22Rv1 (cell line): ENCODE measurements at regions not wholly inside any gene's neighbourhood (a gene's known extent, or its start where the extent isn't known, plus 50 kb on each side); places are given as distances from the start of the nearest gene placed in this dataset.

Experiments
- ZFX ChIP-seq: fragments of 450-650 bp; IDR thresholded peaks from 2 replicates; pipeline ENCODE4 v1.6.1; 2017; ENCODE audit warnings: antibody characterized with exemption, borderline replicate concordance
- TF ChIP-seq, protein P1 (sequence below): fragments of 450-650 bp; IDR thresholded peaks from 2 replicates; pipeline ENCODE4 v1.5.1; 2017; ENCODE audit warnings: mild to moderate bottlenecking

GRCh38 chr12:24591079-24591626, 357.7 kb downstream of the BCAT1 start:
- TF ChIP-seq, protein P1, sequence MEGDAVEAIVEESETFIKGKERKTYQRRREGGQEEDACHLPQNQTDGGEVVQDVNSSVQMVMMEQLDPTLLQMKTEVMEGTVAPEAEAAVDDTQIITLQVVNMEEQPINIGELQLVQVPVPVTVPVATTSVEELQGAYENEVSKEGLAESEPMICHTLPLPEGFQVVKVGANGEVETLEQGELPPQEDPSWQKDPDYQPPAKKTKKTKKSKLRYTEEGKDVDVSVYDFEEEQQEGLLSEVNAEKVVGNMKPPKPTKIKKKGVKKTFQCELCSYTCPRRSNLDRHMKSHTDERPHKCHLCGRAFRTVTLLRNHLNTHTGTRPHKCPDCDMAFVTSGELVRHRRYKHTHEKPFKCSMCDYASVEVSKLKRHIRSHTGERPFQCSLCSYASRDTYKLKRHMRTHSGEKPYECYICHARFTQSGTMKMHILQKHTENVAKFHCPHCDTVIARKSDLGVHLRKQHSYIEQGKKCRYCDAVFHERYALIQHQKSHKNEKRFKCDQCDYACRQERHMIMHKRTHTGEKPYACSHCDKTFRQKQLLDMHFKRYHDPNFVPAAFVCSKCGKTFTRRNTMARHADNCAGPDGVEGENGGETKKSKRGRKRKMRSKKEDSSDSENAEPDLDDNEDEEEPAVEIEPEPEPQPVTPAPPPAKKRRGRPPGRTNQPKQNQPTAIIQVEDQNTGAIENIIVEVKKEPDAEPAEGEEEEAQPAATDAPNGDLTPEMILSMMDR, result no peak
- TF ChIP-seq ZFX, result no peak
